ENCODE measurements at regions not wholly inside any gene's neighbourhood (a gene's known extent, or its start where the extent isn't known, plus 50 kb on each side); places are given as distances from the start of the nearest gene placed in this dataset.
A peak's percentile ranks its signal among the peaks of the same experiment; 100 is the strongest.

DNA sequence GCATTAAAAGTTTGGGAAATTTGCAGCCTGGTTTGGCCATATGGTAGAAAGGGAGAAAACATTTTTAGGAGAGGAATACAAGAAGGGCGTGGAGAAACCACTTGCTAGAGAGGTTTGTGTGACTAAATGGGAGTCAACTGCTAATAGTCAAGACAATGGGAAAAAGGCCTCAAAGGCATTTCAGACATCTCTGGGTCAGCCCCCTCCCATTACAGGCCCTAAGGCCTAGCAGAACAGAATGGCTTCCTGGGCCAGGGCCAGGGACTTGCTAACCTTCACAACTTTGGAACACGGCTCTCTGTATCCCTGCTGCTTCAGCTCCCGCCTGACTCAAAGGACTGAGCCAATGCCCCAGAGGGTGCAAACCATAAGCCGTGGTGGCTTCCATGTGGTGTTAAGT is 752.3 kb upstream of the ADAMTS5 start:
- DNase-seq (ENCODE audit: low spot score): no peak
- H3K27ac ChIP-seq: no peak overlapping the region
- TF ChIP-seq, protein P1, sequence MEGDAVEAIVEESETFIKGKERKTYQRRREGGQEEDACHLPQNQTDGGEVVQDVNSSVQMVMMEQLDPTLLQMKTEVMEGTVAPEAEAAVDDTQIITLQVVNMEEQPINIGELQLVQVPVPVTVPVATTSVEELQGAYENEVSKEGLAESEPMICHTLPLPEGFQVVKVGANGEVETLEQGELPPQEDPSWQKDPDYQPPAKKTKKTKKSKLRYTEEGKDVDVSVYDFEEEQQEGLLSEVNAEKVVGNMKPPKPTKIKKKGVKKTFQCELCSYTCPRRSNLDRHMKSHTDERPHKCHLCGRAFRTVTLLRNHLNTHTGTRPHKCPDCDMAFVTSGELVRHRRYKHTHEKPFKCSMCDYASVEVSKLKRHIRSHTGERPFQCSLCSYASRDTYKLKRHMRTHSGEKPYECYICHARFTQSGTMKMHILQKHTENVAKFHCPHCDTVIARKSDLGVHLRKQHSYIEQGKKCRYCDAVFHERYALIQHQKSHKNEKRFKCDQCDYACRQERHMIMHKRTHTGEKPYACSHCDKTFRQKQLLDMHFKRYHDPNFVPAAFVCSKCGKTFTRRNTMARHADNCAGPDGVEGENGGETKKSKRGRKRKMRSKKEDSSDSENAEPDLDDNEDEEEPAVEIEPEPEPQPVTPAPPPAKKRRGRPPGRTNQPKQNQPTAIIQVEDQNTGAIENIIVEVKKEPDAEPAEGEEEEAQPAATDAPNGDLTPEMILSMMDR (IDR thresholded peaks at IDR 0.05): no peak
- H3K4me3 ChIP-seq: no peak overlapping the region

DNA sequence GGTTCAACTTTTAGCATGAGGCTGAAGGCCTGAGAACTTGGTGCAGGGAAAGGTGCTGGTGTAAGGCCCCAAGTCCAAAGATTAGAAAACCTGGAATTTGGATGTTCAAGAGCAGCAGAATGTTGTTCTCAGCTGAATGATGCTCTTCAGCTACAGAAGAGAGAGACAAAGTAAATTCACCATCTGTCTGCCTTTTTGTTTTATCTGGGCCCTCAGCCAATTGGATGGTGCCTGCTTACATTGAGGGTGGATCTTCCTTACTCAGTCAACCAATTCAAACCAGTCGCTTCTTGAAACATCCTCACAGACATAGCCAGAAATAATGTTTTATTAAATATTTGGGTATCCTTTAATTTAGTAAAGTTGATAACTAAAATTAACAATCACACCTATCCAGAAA is 748.2 kb upstream of the ADAMTS5 start:
- H3K4me3 ChIP-seq: no peak overlapping the region
- TF ChIP-seq, protein P1 (IDR thresholded peaks at IDR 0.05): no peak
- no peak overlapping the region for H3K27ac ChIP-seq
- no peak for DNase-seq (ENCODE audit: low spot score)

DNA sequence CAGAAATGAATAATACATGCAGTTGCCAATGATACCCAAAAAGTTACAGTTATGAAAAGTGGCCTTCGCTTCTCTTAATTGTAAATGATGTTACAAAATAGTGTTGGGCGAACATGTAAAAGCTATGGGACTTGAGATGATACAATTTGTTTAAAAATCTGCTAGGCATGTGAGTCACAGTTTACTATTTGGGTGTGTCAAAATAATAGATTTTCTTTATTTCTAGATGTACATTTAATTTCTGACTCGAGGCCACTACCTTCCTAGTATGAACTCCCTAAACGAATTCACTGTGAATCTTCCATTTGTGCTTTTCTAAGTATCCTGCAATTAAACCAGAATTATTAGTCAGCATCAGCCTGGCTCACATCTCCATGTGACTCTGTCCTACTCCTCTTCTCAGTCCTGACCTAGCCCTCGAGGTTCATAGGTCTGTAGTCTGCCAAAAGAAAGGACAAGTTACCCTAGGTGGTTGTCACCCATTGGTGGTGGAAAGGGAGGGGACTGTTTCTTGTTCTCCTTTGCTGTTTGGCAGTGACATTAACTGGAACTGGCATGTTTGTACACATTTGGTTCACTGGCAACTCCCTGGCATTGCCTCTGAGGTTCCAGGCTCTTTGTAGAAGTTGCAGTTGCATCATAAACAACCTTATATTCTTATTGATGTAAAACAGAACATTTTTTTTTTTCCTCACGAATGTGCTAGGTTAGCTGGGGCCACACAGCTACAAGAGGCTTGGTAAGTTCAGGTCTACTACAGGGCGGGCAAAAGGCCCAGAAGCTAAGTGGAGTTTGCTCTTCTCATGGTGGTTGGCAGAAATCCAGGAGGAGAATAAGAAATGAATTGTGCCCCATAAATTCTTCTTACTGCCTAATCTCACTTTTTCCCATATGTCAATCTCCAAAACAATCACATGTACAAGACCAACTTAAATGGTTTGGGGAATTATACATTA is 746.5 kb upstream of the ADAMTS5 start:
- TF ChIP-seq, protein P1 (IDR thresholded peaks at IDR 0.05): no peak
- no peak for DNase-seq (ENCODE audit: low spot score)
- Histone ChIP-seq H3K27ac (no peak overlapping the region), H3K4me3 (no peak overlapping the region)

DNA sequence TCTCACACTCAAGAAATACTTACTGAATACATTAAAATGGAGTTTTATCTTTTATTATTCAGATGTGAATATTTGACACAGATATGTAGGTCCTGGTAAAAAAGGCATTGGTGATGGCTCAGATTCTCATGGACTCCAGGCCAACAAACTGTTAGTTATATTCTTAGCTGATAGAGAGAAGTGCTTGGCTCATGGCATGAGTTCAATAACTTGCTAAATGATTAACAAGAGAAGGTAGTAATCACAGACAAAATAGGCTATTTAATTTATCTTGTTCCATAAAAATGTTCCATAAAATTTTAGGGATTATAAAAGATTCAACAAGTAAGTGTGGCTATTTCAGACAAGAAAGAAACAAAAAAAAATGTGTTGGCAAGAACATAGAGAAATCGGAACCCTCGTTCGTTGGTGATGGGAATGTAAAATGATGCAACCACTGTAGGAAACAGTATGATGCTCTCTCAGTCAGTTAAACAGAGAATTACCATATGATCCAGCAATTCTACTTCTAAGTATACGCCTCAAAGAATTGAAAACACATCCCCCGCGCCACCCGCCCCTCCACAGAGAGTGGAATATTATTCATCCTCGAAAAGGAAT is 737.8 kb upstream of the ADAMTS5 start:
- H3K4me3 ChIP-seq: no peak overlapping the region
- TF ChIP-seq, protein P1 (IDR thresholded peaks at IDR 0.05): no peak
- no peak overlapping the region for H3K27ac ChIP-seq
- DNase-seq (ENCODE audit: low spot score): no peak

DNA sequence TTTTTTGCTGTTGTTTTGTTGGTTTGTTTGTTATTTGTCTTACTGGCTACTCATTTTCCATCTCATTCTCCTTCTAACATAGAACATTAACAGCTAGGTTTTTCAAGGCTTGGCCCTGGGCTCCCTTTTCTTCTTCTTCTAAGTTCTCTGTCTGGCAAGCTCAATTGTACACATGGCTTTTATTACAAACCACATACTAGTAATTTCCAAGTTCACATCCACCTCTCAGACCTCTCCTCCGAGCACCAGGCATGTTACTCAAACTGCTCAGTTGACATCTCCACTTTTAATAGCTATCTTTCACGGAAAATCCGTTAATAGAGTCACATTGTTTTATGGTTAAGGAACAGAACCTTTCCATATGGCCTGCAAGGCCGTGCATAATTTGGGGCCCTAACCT is 736.9 kb upstream of the ADAMTS5 start:
- TF ChIP-seq, protein P1 (IDR thresholded peaks at IDR 0.05): no peak
- DNase-seq (ENCODE audit: low spot score): no peak
- Histone ChIP-seq H3K4me3 (no peak overlapping the region), H3K27ac (no peak overlapping the region)

DNA sequence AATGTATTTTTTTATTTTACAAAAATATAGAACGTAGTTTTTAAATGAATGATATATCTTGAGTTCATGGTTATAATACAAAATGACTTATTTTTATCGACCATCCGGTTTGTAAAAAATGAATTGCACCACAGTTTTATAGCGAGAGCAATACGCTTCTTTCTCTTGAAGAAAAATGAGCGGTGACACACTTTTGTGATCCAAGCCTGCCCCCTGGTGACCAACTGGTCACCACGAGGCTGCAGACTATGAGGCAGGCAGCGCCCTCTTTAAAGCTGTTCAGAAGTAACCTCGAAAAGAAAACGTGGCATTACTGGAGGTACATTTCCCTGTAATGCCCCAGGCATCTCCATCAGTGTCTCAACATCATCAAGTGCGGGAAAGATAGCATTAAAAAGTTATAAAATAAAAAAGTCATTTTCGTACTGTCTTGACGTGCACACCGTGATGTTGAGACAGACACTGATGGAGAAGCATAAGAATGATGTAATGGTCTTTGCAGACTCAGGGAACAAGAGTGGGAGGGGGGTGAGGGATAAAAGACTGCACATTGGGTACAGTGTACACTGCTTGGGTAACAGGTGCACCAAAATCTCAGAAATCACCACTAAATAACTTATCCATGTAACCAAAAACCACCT is 734.2 kb upstream of the ADAMTS5 start:
- peak; percentile 85 for DNase-seq (ENCODE audit: low spot score)
- H3K4me3 ChIP-seq: no peak overlapping the region
- H3K27ac ChIP-seq: no peak overlapping the region
- TF ChIP-seq, protein P1 (IDR thresholded peaks at IDR 0.05): peak; percentile 74

Measured in coronary artery (tissue), 2 donors.